ENCODE measurements at regions not wholly inside any gene's neighbourhood (a gene's known extent, or its start where the extent isn't known, plus 50 kb on each side); places are given as distances from the start of the nearest gene placed in this dataset.

GRCh38 chr3:135896613-135897012 lies 68.9 kb upstream of the PPP2R3A start:
- 45 to 49% methylated on average over 2 of the region's 2 CpGs for WGBS, 2 donors
- no peak overlapping the region for H3K27ac ChIP-seq
- no peaks in the 10 kb centered on the region for H3K36me3 ChIP-seq
- peak in 1 of 4 donors; percentile 40 for ATAC-seq
- DNase-seq = no peak
- H3K4me1 ChIP-seq = no peaks in the 10 kb centered on the region
- no peaks in the 10 kb centered on the region for H3K9me3 ChIP-seq
- no peak for FAIRE-seq
- intact Hi-C loops (cut with DNase I) = loop anchor here in 1 of 3 donors (10.0 kb wide), 2 partner anchors 1102 to 1292 kb away; partner anchors contain the start of gene EPHB1
- no peak for TF ChIP-seq CTCF (IDR thresholded peaks at IDR 0.05)
- H3K4me3 ChIP-seq = no peak overlapping the region
- H3K27me3 ChIP-seq = no peaks in the 10 kb centered on the region

- intact Hi-C loops (cut with DNase I) = loop anchor here in 1 of 3 donors (10.0 kb wide), 2 partner anchors 1103 to 1293 kb away; partner anchors contain the start of gene EPHB1
- TF ChIP-seq CTCF (IDR thresholded peaks at IDR 0.05) = no peak
- Histone ChIP-seq H3K36me3 (no peaks in the 10 kb centered on the region), H3K9me3 (no peaks in the 10 kb centered on the region), H3K27me3 (no peaks in the 10 kb centered on the region), H3K4me1 (no peaks in the 10 kb centered on the region), H3K27ac (no peak overlapping the region), H3K4me3 (no peak overlapping the region)
- no peak for ATAC-seq
- FAIRE-seq = no peak
- DNase-seq = no peak
- 81 to 93% methylated on average over 1 of the region's 1 CpG for WGBS, 2 donors
Measured at GRCh38 chr3:135897715-135898114, 67.8 kb upstream of the PPP2R3A start.

- Histone ChIP-seq H3K36me3 (no peaks in the 10 kb centered on the region), H3K9me3 (no peaks in the 10 kb centered on the region), H3K27ac (no peak overlapping the region), H3K4me1 (no peaks in the 10 kb centered on the region), H3K4me3 (no peak overlapping the region), H3K27me3 (no peaks in the 10 kb centered on the region)
- FAIRE-seq (no peak), DNase-seq (no peak), ATAC-seq (no peak)
- 57 to 63% methylated on average over 3 of the region's 3 CpGs for WGBS, 2 donors
- intact Hi-C loops (cut with DNase I) = loop anchor here in 1 of 3 donors (10.0 kb wide), 2 partner anchors 1104 to 1294 kb away; partner anchors contain the start of gene EPHB1
- no peak for TF ChIP-seq CTCF (IDR thresholded peaks at IDR 0.05)
Measured at GRCh38 chr3:135898774-135899173, 66.8 kb upstream of the PPP2R3A start.

- intact Hi-C loops (cut with DNase I) = no loop called here
- 70 to 75% methylated on average over 5 of the region's 5 CpGs for WGBS, 2 donors
Measured at GRCh38 chr3:135905058-135905724, 60.3 kb upstream of the PPP2R3A start.

More at GRCh38 chr3:135905058-135905724, 60.3 kb upstream of the PPP2R3A start:
- DNase-seq = no peak
- Histone ChIP-seq H3K27ac (no peak overlapping the region), H3K36me3 (no peaks in the 10 kb centered on the region), H3K4me1 (no peaks in the 10 kb centered on the region), H3K9me3 (no peaks in the 10 kb centered on the region), H3K4me3 (no peak overlapping the region), H3K27me3 (no peaks in the 10 kb centered on the region)
- no peak for FAIRE-seq
- no peak for ATAC-seq
- TF ChIP-seq CTCF (IDR thresholded peaks at IDR 0.05) = no peak
